Fibroblast of skin of right biceps (primary cell): ENCODE measurements at regions not wholly inside any gene's neighbourhood (a gene's known extent, or its start where the extent isn't known, plus 50 kb on each side); places are given as distances from the start of the nearest gene placed in this dataset.
"Not testable (repeated sequence)": the region's sequence is repeated elsewhere in the genome, so short reads cannot be mapped to it uniquely, and the experiment has no call there.

Source experiments
- DNase-seq: peaks from one replicate; pipeline ENCODE4 v3.0.0-alpha.2; 2013

DNA sequence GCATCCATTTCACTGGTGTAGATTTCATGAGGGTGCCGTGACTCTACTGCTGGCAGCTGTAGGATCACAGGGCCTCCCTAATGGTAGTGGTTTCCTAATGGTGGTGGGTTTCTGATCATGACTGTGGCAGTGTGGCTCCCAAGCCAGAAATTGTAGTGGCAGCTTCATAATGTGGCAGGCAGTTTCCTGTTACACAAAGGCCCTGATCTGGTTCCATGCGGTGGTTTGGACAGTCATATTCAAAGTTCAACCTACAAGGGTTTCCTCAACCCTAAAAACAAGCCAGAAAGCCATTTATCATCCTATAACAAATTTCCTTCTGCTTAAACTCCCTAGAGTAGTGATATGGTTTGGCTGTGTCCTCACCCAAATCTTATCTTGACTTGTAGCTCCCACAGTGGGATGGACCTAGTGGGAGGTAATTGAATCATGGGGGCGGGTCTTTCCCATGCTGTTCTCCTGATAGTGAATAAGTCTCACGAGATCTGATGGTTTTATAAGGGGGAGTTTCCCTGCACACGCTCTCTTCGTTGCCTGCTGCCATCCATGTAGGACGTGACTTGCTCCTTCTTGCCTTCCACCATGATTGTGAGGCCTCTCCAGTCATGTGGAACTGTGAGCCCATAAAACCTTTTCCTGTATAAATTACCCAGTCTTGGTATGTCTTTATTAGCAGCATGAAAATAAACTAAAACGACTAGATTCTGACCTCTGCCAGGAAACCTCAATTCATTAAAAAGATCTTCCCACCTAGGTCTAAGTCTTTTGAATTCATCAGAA, 257.1 kb downstream of the EFCAB11 start:
- no peak for DNase-seq

DNA sequence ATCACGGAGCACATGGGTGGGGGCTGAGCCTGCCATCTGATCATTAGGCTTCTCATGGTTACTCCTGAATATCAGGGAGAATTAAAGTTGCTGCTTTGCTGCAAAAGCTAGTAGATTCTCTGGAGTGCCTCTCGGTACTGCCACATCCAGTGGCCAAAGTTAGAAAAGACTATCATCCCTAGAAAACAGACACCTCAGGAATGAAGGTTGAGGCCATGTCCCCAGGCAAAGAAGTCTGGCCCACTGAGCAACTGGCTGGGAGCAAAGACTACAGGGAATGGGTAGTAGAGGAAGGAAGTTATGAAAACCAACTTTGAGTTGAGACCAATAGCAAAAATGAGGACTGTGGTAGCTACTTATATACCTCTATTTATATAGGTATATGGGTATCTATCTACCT, 258.7 kb downstream of the EFCAB11 start:
- DNase-seq = no peak

DNA sequence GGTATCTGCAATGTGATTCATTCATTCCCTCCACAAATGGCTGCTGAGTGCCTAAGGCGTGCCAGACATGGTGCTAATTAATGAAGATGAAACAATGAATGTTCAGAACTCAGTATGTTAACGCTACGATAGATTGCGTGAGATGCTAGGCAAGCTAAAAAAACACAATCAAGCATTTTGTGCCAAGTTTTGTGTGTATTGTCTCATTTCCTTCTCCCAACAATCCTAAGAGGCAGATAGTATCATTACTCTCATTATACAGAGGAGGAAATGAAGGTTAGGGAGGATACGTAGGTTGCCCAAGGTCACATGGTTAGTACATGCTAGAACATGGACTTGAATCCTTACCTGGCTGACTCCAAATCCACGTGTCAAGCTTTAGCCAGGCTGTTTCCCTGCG, 264.4 kb downstream of the EFCAB11 start:
- DNase-seq = no peak

- not testable (repeated sequence) for DNase-seq
Observed at GRCh38 chr14:89689711-89690110, 264.8 kb downstream of the EFCAB11 start.

DNA sequence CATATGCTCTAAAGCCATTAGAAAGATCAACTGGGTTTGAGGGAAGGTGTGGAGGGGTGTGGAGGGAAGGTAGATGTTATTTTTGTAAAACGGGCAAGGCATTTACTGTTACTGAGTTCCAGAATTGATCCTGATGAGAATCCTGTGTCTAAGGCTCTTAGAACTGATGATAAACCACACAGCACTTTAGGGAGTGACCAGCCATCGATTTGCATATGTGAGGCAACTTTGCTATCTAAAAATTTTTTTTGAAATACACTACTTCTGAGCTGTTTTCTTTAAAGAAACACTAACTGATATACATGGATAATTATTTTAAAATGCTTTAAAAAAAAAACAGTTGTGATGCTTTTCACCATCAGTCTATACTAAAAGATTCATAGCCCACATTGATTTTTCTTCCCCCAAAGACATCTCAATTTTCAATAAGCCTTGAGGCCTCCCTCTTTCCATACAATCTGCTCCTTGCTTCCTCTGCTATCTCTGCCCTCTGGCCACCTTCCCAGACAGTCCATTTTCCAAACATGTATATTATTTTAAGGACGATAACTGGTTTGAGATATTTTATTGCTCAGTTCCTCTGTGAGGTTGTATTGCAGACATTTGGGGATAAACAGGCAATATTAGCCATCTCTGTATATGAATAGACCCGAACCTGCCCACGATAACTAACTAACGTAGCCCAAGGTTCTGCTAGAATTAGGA, 265.9 kb downstream of the EFCAB11 start:
- no peak for DNase-seq

GRCh38 chr14:89687129-89687528, 267.4 kb downstream of the EFCAB11 start:
- DNase-seq = not testable (repeated sequence)

GRCh38 chr14:89684139-89684538, 267.1 kb upstream of the FOXN3 start:
- DNase-seq = no peak

- no peak for DNase-seq
Observed at GRCh38 chr14:89681086-89682018, 264.3 kb upstream of the FOXN3 start.

- no peak for DNase-seq
Observed at GRCh38 chr14:89680156-89680555, 263.1 kb upstream of the FOXN3 start.

DNA sequence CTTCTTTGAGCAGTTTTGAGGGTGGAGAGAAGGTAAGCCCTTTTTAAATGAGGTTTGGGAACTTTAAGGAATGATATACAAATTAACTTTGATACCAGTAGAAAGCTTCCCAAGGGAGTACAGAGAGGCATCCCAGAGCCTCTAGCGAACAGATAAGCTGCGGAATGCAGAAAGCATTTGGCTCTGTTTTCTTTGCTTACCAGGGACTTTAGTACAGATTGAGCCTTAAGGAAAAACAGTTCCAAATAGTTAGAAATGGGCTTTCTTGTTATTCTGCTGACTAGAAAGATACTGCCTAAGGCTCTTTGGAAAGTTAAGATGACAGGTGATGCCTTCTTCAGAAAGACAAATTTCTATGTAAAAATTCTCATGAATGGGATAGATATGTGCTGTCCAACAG, 261.7 kb upstream of the FOXN3 start:
- no peak for DNase-seq

DNA sequence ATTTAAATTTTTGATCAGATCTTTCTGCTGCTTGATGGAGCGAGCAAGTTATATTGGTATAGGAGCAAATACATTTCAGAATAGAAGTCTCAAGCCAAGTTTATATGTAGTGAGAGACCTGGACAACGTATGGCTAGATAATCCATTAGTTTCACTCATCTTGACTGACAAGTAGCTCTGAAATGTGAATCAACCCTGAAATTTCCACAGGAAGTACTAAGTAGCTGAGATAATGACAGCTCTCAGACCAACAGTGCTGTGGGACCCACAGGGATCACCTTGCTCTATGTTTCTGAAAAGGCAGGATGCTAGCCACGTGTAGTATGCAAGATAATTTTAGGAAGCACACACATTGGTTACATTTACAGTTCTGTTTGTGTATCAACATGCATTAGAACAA, 258.6 kb upstream of the FOXN3 start:
- DNase-seq = no peak

DNA sequence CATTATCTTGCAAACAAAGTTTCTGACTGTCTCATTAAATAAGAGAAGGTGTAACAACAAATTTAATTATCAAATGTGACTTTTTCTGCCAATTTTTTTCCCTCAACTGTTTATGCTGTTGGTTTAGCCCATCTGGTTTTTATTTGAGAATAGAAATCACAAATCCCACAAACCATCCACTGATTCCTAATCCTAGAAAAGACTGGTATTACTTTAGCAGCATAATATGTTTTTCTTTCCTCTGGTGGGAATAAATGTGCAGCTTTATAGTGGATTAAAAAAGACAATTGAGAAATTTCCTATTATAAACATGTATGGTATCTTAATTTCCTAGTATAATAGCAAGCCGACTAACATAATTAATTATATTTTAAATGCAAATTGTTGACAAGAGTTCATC, 257.9 kb upstream of the FOXN3 start:
- DNase-seq = peak; percentile 46

DNA sequence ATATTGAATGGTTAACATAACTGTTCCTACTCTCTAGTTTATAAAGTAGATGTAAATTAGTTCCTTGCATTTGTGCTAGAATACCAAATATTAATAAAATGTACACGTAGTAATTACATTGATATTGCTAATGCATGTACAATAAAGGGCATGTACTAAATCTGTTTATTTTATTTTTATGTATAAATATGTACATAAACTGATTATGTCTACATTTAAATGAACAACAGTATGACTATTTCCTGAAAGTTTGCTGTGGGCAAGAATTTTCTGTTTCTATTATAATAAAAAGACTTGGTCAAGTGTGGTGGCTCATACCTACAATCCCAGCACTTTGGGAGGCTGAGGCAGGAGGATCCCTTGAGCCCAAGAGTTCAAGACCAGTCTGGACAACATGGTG, 257.2 kb upstream of the FOXN3 start:
- no peak for DNase-seq

GRCh38 chr14:89673512-89674225, 256.6 kb upstream of the FOXN3 start:
- peak; percentile 66 for DNase-seq

GRCh38 chr14:89672636-89673511, 255.8 kb upstream of the FOXN3 start:
- DNase-seq = peak; percentile 43

- DNase-seq = no peak
Observed at GRCh38 chr14:89669193-89669592, 252.2 kb upstream of the FOXN3 start.

GRCh38 chr14:89667983-89668382, 250.9 kb upstream of the FOXN3 start:
- peak; percentile 75 for DNase-seq

DNA sequence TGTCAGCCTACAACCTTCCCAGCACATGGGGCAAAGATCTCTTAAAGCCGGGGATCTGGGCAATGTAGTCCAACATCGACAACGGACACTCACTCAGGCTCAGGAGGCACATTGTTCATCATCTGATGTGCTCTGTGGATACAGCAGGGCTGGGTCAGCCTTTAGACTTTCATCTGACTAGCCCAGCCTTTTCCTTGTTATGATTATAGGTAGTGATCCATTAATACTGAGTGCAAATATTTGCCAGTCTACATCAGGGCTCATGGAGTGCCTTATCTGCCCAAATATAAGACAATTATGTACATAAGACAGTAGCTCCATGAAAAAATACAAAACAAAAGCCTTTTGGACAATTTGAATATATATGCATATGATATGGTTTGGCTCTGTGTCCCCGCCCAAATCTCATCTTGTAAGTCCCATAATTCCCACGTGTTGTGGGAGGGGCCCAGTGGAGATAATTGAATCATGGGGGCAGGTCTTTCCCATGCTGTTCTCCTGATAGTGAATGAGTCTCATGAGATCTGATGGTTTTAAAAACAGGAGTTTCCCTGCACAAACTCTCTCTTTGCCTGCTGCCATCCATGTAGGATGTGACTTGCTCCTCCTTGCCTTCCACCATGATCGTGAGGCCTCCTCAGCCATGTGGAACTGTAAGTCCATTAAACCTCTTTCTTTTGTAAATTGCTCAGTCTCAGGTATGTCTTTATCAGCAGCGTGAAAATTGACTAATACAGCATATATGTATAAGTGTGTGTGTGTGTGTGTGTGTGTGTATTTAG, 248.5 kb upstream of the FOXN3 start:
- DNase-seq = not testable (repeated sequence)

GRCh38 chr14:89661392-89661791, 244.4 kb upstream of the FOXN3 start:
- no peak for DNase-seq

DNA sequence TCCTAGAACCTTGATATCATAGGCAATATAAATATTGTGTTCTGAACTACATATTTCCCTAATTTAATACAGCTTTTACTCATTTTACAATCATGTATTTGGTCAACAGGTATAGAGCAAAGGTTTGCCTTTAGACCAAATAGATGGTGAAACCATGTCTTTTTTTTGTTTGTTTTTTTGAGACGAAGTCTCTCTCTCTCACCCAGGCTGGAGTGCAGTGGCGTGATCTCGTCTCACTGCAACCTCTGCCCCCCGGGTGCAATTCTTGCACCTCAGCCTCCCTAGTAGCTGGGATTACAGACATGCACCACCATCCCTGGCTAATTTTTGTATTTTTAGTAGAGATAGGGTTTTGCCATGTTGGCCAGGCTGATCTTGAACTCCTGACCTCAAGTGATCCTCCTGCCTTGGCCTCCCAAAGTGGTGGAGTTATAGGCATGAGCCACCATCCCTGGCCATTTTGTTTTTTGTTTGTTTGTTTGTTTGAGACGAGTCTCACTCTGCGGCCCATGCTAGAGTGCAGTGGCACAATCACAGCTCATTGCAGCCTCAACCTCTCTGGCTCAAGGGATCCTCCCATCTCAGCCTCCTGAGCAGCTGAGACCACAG, 243.7 kb upstream of the FOXN3 start:
- not testable (repeated sequence) for DNase-seq
